Type B pancreatic cell (in vitro differentiated cells): ENCODE measurements at regions not wholly inside any gene's neighbourhood (a gene's known extent, or its start where the extent isn't known, plus 50 kb on each side); places are given as distances from the start of the nearest gene placed in this dataset.

ENCODE experiments used
- DNase-seq: peaks from one replicate; pipeline ENCODE4 v3.0.0; 2021; ENCODE audit warnings: mixed read lengths; ENCODE audit not compliant: unreplicated experiment; ENCODE audit errors: extremely low spot score
- H3K27ac Mint-ChIP-seq: 2 replicates; pipeline ENCODE4 v1.8.0; 2021; ENCODE audit warnings: mild to moderate bottlenecking, mixed read lengths
- H3K27me3 Mint-ChIP-seq: 2 replicates; pipeline ENCODE4 v1.8.0; 2021; ENCODE audit warnings: mixed read lengths
- H3K36me3 Mint-ChIP-seq: 2 replicates; pipeline ENCODE4 v1.8.0; 2021; ENCODE audit warnings: mixed read lengths
- H3K4me1 Mint-ChIP-seq: one replicate; pipeline ENCODE4 v1.8.0; 2021; ENCODE audit warnings: mixed read lengths; ENCODE audit not compliant: unreplicated experiment
- H3K4me3 Mint-ChIP-seq: 2 replicates; pipeline ENCODE4 v1.8.0; 2021; ENCODE audit warnings: mild to moderate bottlenecking, mixed read lengths
- H3K9me3 Mint-ChIP-seq: 2 replicates; pipeline ENCODE4 v1.8.0; 2021; ENCODE audit warnings: mixed read lengths
- TF ChIP-seq, protein P1 (sequence below): fragments of 200-600 bp; sonication (generic); conservative IDR thresholded peaks from 2 replicates; pipeline ENCODE4 v1.5.0; 2021; ENCODE audit warnings: antibody characterized with exemption, mild to moderate bottlenecking

GRCh38 chr1:208584167-208584755, 340.1 kb upstream of the PLXNA2 start:
- no peaks in the 10 kb centered on the region for H3K4me1 Mint-ChIP-seq
- H3K9me3 Mint-ChIP-seq = no peaks in the 10 kb centered on the region
- H3K27ac Mint-ChIP-seq = no peak overlapping the region
- no peaks in the 10 kb centered on the region for H3K36me3 Mint-ChIP-seq
- no peaks in the 10 kb centered on the region for H3K27me3 Mint-ChIP-seq
- no peak overlapping the region for H3K4me3 Mint-ChIP-seq
- TF ChIP-seq, protein P1, sequence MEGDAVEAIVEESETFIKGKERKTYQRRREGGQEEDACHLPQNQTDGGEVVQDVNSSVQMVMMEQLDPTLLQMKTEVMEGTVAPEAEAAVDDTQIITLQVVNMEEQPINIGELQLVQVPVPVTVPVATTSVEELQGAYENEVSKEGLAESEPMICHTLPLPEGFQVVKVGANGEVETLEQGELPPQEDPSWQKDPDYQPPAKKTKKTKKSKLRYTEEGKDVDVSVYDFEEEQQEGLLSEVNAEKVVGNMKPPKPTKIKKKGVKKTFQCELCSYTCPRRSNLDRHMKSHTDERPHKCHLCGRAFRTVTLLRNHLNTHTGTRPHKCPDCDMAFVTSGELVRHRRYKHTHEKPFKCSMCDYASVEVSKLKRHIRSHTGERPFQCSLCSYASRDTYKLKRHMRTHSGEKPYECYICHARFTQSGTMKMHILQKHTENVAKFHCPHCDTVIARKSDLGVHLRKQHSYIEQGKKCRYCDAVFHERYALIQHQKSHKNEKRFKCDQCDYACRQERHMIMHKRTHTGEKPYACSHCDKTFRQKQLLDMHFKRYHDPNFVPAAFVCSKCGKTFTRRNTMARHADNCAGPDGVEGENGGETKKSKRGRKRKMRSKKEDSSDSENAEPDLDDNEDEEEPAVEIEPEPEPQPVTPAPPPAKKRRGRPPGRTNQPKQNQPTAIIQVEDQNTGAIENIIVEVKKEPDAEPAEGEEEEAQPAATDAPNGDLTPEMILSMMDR = no peak
- no peak for DNase-seq

DNA sequence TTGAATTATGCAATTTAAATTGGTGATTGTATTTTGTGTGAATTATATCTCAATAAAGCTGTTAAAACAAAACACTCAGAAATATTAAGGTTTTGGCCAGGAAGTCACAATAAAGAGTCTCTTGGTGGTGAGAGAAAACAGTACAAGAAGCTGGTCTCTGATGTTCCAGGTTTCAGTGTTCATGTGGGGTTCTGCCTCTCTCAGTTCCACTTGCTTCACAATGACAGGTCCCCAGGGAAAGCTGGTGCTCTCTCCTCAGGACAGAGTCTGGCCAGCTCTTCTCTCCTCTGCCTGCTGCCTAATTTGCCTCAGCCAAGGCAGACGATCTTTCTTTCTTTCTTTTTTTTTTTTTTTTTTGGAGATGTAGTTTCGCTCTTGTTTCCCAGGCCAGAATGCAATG, 342.9 kb upstream of the PLXNA2 start:
- Mint-ChIP-seq H3K4me1 (no peaks in the 10 kb centered on the region), H3K36me3 (no peaks in the 10 kb centered on the region), H3K4me3 (no peak overlapping the region), H3K27me3 (no peaks in the 10 kb centered on the region), H3K9me3 (no peaks in the 10 kb centered on the region), H3K27ac (no peak overlapping the region)
- DNase-seq = no peak
- TF ChIP-seq, protein P1 = no peak

GRCh38 chr1:208593306-208594006, 349.3 kb upstream of the PLXNA2 start:
- TF ChIP-seq, protein P1 = no peak
- H3K27ac Mint-ChIP-seq = no peak overlapping the region
- no peak for DNase-seq
- no peaks in the 10 kb centered on the region for H3K36me3 Mint-ChIP-seq
- H3K4me3 Mint-ChIP-seq = no peak overlapping the region
- H3K27me3 Mint-ChIP-seq = peaks cover 3% of the 10 kb centered on the region
- H3K4me1 Mint-ChIP-seq = peaks cover 5% of the 10 kb centered on the region
- no peaks in the 10 kb centered on the region for H3K9me3 Mint-ChIP-seq

GRCh38 chr1:208595236-208595635, 351.1 kb upstream of the PLXNA2 start:
- Mint-ChIP-seq H3K4me3 (no peak overlapping the region), H3K9me3 (no peaks in the 10 kb centered on the region), H3K36me3 (no peaks in the 10 kb centered on the region), H3K27me3 (peaks cover 3% of the 10 kb centered on the region), H3K27ac (no peak overlapping the region), H3K4me1 (peaks cover 5% of the 10 kb centered on the region)
- DNase-seq = no peak
- TF ChIP-seq, protein P1 = no peak

DNA sequence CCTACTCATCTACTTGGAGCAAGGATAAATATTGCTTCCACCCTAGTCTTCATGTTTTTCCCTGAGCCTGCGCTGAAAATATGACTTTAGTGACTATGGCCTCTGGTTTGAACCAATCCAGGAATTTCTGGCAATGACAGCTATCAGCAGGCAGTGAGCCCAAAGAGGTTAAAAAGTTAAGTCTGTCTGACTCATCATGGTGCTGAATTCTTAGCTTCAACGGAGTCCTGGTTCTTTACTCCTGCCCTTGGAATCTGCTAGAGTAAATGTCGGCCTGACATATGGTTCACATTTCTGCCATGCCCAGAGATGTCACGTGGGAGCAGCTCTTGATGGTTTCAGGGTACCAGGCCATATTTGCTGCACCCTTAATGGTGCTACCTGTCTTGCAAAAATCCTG, 351.6 kb upstream of the PLXNA2 start:
- H3K9me3 Mint-ChIP-seq = no peaks in the 10 kb centered on the region
- no peak for DNase-seq

More for the DNA sequence above, 351.6 kb upstream of the PLXNA2 start:
- Mint-ChIP-seq H3K27ac (no peak overlapping the region), H3K36me3 (no peaks in the 10 kb centered on the region), H3K4me3 (no peak overlapping the region), H3K4me1 (peaks cover 5% of the 10 kb centered on the region), H3K27me3 (peaks cover 3% of the 10 kb centered on the region)
- TF ChIP-seq, protein P1 = no peak
